DMS53 treated with DMSO at 0.1 percent for 48 hours (cell line): ENCODE measurements at regions not wholly inside any gene's neighbourhood (a gene's known extent, or its start where the extent isn't known, plus 50 kb on each side); places are given as distances from the start of the nearest gene placed in this dataset.

Source experiments
- DNase-seq: peaks from one replicate; lab custom pipeline; 2025; ENCODE audit not compliant: unreplicated experiment; lab: John Stamatoyannopoulos, UW

DNA sequence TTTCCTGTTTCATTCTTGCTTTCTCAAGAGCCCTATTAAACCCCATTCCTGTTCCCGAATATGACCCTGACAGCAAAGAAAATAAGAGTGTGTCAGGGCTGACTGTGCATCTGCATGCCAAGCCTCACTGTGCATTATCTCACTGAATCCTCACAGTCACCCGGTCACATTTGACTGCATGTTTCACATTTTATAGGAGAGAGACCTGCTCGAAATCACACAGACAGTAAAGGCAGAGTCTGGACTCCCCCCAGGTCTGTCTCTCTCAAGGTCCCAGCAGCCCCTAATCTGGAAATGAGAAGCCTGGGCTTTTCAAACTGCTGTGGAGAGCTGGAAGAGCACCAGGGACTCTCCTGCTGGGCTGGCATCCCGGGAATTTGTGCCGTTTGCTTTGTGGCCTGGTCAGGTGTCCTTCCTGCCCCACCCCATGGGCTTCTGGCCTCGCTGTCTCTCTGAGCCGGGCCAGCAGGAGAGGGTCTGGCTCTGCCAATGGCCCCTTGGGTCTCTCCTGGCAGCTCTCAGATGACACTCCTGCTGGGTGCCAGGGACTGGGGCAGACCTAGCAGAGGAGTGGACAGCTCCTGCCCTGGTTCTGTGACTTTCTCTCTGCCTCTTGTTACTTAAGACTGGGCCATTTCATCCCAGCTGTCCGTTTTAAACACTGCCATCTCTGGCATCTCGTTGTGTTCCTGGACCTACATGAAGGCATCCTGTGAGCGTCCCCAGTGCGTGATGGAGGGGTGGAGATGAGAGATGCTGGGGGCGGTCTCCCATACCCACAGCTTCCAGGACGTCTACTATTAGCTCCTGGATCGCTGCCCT lies 173.6 kb downstream of the ARHGAP12 start:
- no peak for DNase-seq

DNA sequence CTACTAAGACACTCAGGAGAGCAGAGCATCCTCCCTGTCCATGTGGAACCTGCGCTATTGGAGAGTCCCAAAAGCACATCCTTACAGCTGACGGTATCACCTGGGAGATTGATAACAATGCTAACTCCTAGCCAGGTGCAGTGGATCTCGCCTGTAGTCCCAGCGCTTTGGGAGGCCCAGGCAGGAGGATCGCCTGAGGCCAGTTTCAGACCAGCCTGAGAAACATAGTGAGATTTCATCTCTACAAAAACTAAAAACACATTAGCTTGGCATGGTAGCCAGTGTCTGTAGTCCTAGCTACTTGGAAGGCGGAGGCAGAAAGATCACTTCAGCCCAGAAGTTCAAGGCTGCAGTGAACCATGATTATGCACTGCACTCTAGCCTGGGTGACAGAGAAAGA lies 174.9 kb downstream of the ARHGAP12 start:
- no peak for DNase-seq

DNA sequence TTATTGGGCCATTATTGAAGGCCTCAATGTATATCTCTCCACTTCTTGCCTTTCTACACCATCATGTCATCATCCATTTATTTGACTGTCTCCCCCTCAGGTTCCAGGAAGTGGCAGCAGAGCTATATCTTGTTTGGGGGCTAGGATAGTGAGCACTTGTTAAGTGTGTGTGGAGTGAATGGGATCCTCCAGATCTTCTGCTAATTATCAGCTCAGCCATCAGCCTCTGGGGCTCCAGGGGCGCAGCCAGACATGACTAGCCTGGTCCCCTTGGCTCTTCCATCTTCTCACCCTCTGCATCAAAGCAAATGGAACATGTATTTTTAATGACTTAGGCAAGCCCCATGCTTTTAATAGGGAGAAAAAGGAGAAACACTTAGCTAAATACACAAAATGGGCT lies 176.5 kb downstream of the ARHGAP12 start:
- DNase-seq, result no peak

DNA sequence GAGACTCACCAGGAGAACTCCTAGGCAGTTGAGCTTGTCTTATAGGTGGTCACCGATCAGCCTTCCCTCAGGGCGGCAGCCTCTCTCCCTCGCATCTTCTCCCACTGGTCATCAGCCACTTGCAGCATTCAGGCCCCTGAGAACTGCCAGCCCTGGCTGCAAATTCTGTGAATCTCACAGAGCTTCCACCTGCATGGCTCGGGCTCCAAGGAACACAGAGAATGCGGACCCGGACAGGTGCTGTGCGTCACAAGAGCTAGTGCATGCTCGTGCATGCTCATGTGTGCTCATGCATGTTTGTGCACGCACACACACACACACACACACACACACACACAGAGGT lies 176.9 kb downstream of the ARHGAP12 start:
- no peak for DNase-seq

DNA sequence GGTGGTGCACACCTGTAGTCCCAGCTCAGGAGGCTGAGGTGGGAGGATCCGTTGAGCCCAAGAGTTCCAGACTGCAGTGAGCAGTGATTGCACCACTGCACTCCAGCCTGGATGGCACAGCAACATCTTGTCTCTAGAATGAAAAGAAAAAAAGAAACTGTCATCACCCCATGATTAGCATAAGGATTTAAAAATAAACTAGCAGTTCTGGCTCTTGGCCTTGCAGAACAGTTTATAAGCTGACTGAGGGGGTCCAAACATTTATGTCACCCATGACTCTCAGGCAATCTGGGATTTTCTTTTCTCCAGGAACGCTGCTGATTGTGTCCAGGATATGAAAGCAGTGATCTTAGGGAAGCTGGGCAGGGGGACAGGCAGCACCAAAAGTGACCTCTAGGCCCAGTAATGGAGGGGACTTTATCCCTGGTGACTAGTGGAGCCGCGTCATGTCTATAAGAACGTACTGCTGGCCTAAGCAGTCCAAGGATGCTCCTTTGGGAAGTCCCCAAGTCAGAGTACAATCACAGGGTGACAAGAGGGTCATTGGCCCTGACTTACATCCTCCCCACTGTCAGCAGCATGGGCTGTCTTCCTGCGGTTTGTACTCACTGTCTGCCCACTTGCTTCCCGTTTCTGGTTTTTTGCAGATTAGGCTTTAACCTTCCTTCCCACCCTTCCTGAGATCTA lies 177.4 kb downstream of the ARHGAP12 start:
- no peak for DNase-seq

DNA sequence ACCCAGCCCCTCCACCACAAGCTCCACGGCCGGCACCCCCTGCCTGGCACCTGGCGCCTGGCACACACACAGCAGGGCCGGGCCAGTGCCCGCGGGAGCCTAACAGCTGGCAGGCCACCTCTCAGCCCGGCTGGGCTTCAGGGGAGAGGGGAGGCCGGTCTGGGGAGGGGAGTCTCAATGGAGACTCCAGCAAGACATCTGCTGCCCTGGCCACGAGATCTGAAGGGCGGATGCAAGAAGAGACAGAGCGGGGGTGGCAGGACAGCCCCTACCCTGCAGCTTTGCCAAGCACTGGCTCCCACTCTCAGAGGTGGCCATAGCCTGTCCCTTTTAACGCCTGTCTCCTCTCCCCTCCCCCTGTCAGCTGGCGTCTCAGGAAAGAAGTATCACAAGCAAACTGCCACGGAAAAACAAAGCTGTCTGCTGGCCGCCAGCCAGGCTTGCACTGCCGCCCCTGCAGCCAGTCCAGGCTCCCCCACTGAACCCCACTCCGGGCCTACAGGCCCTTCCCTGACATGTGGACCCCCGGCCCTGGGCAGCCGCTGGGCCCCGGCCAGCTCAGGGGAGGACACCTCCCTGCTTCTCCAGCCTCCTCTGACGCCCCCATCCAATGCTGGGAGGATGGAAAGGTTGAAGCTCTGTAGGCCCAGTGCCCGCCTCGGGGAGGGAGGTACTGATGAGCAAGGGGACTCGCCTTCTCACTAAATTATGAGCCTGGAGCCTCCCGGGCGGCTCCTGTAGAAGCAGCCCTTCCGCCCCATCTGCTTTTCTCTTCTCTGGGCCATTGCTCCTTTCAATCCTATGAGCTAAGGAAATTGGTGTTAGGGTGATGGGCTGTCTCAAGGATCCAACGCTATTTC lies 178.4 kb downstream of the ARHGAP12 start:
- no peak for DNase-seq

DNA sequence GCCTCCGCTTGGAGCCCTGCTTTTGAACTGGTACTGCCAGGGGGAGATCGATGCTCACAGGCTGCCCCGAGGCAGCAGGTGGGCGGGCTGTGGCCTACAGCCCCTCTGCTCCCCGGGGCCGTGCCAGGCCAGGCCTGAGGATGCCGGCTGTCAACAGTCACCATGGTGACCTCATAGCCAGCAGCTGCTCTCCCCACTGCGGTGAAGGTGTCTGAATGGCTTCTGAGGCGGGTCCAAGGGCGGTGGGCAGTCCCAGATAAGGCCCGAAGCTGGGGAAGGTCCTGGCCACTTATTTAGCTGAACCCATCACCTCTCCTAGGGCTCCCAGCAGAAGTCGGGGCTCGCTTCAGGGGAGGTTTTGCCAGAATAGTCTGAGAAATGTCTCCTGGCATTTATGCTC lies 179.3 kb downstream of the ARHGAP12 start:
- no peak for DNase-seq

DNA sequence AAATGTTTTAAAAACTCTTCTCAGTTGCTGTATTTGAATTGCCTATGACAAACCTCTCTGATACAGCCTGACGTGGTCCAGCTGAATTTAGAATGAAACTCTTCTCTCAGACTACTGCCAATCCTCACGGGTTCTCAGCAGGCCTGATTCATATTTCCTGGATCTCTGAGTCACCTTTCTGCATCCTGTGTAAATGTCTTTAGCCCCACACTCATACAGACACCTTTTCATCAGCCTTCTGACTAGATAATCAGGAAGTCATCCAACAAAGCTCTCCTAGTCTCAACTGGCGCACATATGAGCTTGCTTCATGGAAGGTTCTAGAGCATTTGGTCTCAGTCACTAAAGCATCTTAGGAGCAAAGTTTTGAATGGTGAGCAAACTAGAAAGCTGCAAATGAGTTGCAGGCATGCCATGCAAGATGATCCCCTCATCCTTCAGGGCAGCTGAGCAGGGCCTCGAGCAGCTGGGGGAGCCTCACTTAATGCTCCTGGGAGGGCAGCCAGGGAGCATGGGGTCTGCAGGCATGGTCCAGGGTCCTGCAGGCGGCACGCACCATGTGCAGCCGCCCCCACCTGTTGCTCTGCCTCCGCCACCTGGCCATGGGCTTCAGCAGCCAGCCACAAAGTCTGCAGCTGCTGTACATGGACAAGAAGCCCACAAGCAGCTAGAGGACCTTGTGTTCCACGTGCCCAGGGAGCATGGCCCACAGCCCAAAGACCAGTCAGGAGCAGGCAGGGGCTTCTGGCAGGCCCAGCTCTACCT lies 182.8 kb downstream of the ARHGAP12 start:
- DNase-seq, result peak; percentile 54

DNA sequence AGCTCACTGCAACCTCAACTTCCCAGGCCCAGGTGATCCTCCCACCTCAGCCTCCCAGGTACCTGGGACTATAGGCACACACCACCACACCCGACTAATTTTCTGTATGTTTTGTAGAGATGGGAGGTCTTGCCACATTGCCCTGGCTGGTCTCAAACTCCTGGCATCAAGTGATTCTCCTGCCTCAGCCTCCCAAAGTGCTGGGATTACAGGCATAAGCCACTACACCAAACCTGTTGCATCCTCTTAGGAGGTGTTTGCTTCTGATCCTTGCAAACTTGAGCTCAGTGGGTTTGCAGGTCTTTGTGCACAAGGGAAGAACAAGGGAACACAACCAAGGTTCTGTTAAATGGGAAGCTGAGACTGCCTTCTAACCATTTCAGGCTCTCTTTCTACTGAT lies 184.6 kb downstream of the ARHGAP12 start:
- no peak for DNase-seq

DNA sequence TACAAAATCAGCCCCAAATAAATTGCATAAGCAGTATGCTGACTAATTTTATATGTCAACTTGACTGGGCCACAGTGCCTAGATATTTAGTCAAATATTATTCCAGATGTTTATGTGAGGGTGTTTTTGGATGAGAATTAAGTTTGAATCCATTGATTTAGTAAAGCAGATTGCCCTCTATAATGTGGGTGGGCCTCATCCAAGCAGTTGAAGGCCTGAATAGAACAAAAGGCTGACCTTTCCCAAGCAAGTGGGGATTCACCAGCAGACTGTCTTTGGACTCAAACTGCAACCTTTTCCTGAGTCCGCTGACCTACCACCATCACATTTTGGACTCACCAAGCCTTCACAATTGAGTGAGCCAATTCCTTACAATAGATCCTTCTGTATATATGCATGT lies 186.4 kb downstream of the ARHGAP12 start:
- no peak for DNase-seq

DNA sequence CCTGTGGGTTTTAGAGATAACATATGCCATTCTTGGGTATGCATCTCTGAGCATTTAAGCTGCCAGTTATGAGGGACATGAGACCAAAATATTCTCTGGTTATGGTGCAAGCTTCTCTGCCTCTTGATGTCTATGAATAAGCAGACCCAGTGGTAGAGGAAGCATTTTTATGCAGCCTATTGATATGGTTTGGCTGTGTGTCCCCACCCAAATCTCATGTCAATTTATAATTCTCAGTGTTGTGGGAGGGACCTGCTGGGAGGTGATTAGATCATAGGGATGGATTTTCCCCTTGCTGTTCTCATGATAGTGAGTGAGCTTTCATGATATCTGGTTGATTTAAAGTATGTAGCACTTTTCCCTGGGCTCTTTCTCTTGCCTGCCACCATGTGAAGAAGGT lies 187.2 kb downstream of the ARHGAP12 start:
- no peak for DNase-seq

DNA sequence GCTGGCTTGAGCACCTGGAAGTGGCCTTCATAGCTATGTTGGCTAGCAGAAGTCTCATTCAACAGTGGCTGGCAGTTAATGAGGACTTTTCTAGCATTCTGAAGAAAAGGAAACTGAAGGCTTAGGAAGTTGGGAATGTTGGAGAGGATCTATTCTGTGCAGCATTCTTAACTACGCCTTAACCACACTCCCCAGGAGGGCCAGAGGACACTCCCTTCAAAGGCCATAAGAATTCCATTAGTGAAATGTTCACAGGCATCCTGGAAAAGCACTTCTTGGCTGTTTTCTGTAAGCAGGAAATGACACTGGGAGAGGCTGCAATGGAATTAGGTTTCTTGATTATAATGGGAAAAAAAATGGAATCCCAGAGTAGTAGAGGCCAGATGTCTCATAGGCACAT lies 188.9 kb downstream of the ARHGAP12 start:
- no peak for DNase-seq

DNA sequence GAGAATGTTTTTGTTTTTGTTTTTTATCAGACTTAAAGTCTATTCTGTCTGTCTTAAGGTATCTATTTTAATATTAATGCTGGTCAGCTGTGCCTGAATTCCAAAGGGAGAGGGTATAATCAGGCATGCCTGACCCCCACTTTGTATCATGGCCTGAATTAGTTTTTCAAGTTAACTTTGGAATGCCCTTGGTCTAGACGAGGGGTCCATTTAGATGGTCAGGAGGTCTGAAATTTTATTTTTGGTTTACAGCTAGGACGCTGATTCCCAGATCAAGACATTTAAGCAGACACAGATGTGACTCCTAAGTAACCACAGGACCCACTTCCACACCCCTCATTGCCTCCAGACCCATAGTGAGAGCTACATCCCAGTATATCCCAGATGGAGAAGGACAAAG lies 189.5 kb downstream of the ARHGAP12 start:
- no peak for DNase-seq

DNA sequence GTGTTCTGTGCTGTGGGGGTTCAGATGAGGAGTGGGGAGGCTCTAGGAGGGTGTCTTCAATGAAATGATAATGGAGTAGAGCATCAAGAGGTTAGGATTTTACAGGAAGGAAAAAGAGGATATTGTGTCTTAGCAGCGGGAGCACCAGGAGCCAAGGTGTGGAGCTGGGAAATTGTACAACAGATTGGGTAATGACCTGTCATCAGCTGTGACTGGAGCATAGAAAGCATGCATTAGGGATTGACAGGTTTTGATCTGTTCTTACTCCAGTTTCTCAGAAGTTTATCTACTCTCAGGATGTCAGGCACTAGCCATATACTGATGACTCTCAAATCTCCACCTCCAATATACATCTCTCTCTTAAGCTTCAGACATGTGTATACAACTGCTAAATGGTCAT lies 196.9 kb downstream of the ARHGAP12 start:
- DNase-seq, result no peak

DNA sequence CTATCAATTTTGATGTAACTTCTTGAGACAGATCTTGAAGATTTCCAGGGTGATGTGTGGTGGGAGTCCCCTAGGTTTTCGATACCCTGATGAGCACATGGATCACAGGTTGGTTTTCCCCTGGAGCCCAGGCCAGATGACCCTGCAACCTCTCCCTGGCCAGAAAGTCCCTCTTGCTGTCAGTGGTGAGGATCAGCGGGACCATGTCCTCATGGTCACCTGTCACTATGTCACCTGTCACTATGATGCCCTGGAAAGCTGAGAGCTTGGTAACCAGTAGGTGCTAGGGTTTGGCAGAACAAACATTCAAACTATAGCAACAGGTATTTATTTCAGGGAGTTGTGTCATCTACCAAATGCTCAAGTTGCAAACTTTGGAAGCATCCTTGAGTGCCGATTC lies 197.9 kb downstream of the ARHGAP12 start:
- DNase-seq, result no peak

DNA sequence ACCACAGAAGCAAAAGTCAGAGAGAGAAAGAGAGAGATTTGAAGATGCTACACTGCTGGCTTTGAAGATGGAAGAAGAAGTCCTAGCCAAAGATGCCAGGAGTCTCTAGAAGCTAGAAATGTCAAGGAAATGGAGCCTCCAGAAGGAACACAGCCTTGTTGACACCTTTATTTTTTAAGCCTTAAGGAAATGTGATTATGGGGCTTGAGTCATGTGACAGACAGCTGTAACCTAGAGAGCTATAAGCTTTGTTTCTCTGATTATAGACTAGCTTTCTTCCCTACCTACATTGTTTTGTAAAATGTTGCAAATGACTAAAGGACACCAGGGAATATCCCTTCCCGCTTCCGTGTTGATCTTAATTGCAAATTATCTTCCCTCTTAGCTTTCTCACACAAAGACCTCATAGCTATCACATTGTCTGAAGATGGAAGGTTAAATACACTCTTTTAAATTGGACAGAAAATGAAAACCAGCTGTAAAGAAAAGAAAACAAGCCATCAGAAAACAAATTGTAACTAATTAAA lies 199.9 kb downstream of the ARHGAP12 start:
- no peak for DNase-seq

DNA sequence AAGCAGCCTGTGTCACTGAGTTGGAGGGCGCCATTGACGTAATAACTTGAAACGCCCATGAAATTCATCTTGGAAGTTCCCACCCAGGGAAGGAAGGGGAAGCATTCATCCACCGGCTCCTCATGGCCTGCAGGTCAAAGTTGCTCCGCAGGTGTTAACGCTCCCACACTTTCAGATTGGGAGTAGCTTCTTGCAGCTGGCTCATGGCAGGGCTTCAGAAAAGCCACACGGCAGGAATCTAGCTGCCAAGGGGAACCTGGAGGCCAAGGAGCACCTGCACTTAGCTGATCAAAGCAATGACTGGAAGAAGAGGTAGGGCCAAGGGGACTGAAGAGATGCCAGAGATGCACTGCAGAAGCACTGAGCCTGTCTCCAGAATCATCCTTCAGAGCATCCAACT lies 203.2 kb downstream of the ARHGAP12 start:
- DNase-seq, result no peak

DNA sequence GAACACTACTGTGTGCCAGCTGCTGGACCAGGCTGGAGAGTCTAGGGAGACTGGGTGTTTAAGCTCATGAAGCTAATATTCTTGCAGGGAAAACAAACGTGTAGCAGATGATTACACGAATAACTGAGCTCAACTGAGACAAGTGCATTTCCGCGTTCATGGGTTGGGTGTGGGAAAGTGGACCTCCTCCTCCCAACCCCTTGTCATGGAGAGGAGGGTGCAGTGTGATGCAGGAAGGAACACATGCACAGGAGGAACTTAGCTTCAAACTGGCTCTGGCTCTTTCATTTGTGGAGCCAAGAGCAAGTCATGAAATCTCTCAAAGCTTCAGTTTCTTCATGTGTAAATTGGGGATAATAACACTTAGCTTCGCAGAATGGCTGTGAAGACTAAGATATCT lies 204.3 kb downstream of the ARHGAP12 start:
- no peak for DNase-seq

DNA sequence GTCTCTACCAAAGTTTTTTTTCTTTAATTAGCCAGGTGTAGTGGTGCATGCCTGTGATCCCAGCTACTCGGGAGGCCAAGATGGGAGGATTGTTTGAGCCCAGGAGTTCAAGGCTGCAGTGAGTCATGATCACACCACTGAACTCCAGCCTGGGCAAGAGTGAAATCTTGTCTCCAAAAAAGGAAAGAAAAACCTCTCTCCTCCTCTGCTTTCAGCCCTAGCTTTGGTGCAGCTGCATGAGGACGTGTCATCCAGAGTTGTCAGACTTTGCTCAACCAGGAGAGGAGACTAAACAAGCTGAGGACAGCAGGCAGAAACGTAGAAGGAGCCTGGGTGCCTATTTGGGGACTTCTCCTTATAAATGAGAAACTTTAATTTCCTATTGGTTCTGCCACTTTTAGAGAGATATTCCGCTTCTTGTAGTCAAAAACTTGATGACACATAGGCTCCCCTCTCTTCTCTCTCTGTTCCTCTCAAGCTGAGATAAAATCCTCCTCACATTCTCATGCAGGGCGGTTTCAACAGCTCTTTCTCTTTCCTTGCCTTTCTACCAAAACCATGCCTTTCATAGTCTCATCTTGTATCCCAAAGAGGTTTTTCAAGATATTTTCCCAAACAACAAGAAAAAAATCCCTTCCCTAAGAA lies 205.4 kb downstream of the ARHGAP12 start:
- no peak for DNase-seq

DNA sequence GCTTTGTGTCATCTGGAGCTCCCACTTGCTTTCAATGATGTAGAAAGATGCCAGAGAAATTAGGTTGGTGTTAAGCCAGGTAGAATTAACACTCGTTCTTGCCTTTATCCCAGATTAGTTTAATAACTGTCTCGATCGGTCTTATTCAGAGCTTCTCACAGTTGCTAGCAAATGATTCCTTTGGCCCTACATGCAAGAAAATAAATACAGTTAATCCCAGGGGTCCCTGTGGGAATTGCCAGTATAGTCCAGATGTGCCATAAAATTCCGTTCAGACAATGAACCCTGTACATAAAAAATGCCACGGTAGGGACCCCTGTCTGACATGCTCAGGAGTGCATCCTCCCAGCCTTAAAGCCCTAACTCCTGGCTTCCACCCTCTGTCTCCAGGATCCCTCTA lies 207.5 kb downstream of the ARHGAP12 start:
- no peak for DNase-seq
